Chondrocyte (in vitro differentiated cells): ENCODE measurements at regions not wholly inside any gene's neighbourhood (a gene's known extent, or its start where the extent isn't known, plus 50 kb on each side); places are given as distances from the start of the nearest gene placed in this dataset.

ENCODE experiments used
- DNase-seq: peaks from one replicate; pipeline ENCODE4 v3.0.0; 2021; ENCODE audit warnings: mixed read lengths, low spot score
- H3K27ac Mint-ChIP-seq: one replicate; pipeline ENCODE4 v1.8.0; 2021; ENCODE audit warnings: mild to moderate bottlenecking, moderate library complexity, mixed read lengths; ENCODE audit not compliant: unreplicated experiment
- H3K27me3 Mint-ChIP-seq: 2 replicates; pipeline ENCODE4 v1.8.0; 2021; ENCODE audit warnings: low read depth, mixed read lengths
- H3K36me3 Mint-ChIP-seq: 2 replicates; pipeline ENCODE4 v1.8.0; 2021; ENCODE audit warnings: low read depth, mixed read lengths
- H3K4me1 Mint-ChIP-seq: 2 replicates; pipeline ENCODE4 v1.8.0; 2021; ENCODE audit warnings: low read depth, mild to moderate bottlenecking, mixed read lengths
- H3K4me3 Mint-ChIP-seq: one replicate; pipeline ENCODE4 v1.8.0; 2021; ENCODE audit warnings: mild to moderate bottlenecking, moderate library complexity, mixed read lengths; ENCODE audit not compliant: unreplicated experiment
- H3K9me3 Mint-ChIP-seq: 2 replicates; pipeline ENCODE4 v1.8.0; 2021; ENCODE audit warnings: low read depth, mixed read lengths
- TF ChIP-seq, protein P1 (sequence below): fragments of 200-600 bp; sonication (generic); IDR thresholded peaks from 2 replicates; pipeline ENCODE4 v1.5.0; 2021; ENCODE audit warnings: antibody characterized with exemption, mild to moderate bottlenecking, moderate library complexity

GRCh38 chr1:81550753-81551152, 250.0 kb upstream of the ADGRL2 start:
- TF ChIP-seq, protein P1, sequence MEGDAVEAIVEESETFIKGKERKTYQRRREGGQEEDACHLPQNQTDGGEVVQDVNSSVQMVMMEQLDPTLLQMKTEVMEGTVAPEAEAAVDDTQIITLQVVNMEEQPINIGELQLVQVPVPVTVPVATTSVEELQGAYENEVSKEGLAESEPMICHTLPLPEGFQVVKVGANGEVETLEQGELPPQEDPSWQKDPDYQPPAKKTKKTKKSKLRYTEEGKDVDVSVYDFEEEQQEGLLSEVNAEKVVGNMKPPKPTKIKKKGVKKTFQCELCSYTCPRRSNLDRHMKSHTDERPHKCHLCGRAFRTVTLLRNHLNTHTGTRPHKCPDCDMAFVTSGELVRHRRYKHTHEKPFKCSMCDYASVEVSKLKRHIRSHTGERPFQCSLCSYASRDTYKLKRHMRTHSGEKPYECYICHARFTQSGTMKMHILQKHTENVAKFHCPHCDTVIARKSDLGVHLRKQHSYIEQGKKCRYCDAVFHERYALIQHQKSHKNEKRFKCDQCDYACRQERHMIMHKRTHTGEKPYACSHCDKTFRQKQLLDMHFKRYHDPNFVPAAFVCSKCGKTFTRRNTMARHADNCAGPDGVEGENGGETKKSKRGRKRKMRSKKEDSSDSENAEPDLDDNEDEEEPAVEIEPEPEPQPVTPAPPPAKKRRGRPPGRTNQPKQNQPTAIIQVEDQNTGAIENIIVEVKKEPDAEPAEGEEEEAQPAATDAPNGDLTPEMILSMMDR = no peak
- H3K27me3 Mint-ChIP-seq = no peaks in the 10 kb centered on the region

GRCh38 chr1:81549588-81550127, 251.1 kb upstream of the ADGRL2 start:
- no peaks in the 10 kb centered on the region for H3K36me3 Mint-ChIP-seq
- no peaks in the 10 kb centered on the region for H3K4me1 Mint-ChIP-seq
- DNase-seq = no peak
- TF ChIP-seq, protein P1 = peak; percentile 83
- H3K4me3 Mint-ChIP-seq = no peak overlapping the region
- H3K27me3 Mint-ChIP-seq = no peaks in the 10 kb centered on the region
- H3K9me3 Mint-ChIP-seq = no peaks in the 10 kb centered on the region
- H3K27ac Mint-ChIP-seq = no peak overlapping the region

More at GRCh38 chr1:81550753-81551152, 250.0 kb upstream of the ADGRL2 start:
- Mint-ChIP-seq H3K4me1 (no peaks in the 10 kb centered on the region), H3K4me3 (no peak overlapping the region), H3K36me3 (no peaks in the 10 kb centered on the region), H3K27ac (no peak overlapping the region), H3K9me3 (no peaks in the 10 kb centered on the region)
- DNase-seq = no peak

DNA sequence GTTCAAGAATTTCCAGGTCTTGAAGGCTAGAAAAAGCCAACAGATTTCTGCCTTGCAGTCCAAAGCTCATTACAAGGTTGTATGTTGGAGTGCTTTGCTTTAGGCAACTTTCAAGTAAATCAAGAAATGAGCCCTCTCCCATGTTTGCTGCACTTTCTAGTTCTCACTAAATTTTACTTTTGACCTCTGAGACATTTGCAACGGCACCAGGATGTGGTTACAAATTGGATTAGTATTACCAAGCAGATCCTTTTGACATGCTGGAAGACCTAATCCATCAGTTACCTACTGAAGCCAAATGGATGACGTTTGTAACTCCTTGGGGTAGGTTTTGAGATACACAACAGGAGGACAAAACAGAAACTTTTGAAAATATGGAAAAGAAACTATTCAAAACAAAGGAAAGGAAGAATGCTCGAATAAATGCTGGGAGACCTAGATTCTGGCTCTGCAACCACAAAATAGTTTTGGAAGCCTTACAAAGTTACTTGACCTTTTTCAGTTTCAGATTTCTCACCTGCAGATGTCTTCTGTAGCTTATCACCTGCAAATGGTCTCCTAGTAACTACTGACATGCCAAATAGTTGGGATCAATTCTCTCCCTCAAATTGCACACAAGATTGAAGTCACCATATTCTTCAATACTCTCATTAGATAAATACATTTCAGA, 251.7 kb upstream of the ADGRL2 start:
- Mint-ChIP-seq H3K9me3 (no peaks in the 10 kb centered on the region), H3K27ac (no peak overlapping the region), H3K4me3 (no peak overlapping the region), H3K27me3 (no peaks in the 10 kb centered on the region), H3K36me3 (no peaks in the 10 kb centered on the region), H3K4me1 (no peaks in the 10 kb centered on the region)
- DNase-seq = no peak
- TF ChIP-seq, protein P1 = no peak

DNA sequence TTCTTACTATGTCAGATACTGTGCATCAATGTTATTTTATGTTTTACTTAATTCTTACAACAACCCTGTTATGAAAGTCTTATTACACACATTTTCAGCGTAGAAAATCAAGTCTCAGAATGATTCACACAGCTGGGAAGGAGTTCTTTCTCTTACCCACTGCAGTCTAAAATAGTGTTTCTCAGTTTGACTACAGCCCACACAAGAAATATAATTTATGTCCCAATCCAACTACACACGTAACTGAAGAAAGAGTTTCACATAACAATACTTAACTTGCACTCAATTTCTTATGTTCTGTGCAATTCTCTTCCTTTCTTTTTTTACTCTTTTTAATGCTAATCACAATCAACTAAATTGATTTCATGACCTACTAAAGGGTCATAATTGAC, 252.8 kb upstream of the ADGRL2 start:
- Mint-ChIP-seq H3K27ac (no peak overlapping the region), H3K4me3 (no peak overlapping the region), H3K36me3 (no peaks in the 10 kb centered on the region), H3K9me3 (no peaks in the 10 kb centered on the region), H3K4me1 (no peaks in the 10 kb centered on the region), H3K27me3 (no peaks in the 10 kb centered on the region)
- TF ChIP-seq, protein P1 = no peak
- no peak for DNase-seq

DNA sequence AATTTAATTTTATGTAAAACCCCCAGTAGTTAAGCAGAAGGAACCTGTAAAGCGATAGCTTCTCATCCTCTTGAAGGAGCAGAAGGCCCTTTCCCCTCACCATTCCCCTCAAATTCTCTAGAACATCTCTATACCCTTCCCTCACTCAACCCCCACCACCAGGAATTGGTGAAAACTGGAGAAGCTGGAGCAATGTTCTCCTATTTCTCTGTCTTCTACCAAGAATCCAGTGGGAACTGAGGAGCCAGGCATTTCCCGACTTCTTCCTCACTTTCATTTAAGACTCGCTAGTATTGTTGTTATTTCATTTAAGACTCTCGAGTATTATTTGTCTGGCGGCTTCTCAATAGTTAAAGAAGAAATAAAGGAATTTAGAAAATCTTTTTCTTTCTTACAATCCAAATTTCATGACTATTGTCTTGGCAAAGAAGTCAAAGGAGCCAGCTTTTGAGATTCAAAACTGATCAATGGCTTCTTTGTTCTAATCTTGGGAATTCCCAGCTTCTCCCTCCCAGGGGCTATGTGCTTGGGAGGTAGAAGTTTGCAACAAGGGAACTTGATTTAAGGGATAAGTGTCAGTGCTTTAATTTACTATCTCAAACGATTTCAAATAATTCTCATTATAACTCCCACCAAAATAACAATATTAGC, 253.3 kb upstream of the ADGRL2 start:
- TF ChIP-seq, protein P1 = no peak
- peaks cover under 1% of the 10 kb centered on the region for H3K4me1 Mint-ChIP-seq

More for the DNA sequence above, 253.3 kb upstream of the ADGRL2 start:
- DNase-seq = no peak
- Mint-ChIP-seq H3K9me3 (no peaks in the 10 kb centered on the region), H3K36me3 (no peaks in the 10 kb centered on the region), H3K27ac (no peak overlapping the region), H3K4me3 (no peak overlapping the region), H3K27me3 (no peaks in the 10 kb centered on the region)
